Astrocyte (in vitro differentiated cells and primary cell): ENCODE measurements at regions not wholly inside any gene's neighbourhood (a gene's known extent, or its start where the extent isn't known, plus 50 kb on each side); places are given as distances from the start of the nearest gene placed in this dataset.
A peak's percentile ranks its signal among the peaks of the same experiment; 100 is the strongest.

Experiments used
- DNase-seq: peaks from one replicate; pipeline ENCODE4 v3.0.0-alpha.2; 2010; ENCODE audit warnings: low read depth
- FAIRE-seq: peaks from 2 replicates; lab custom pipeline; 2011; peaks lifted over from hg19 to GRCh38; lab: Jason Lieb, UNC
- H2AFZ ChIP-seq: 2 replicates; pipeline ENCODE4 v1.6.0; 2012; ENCODE audit warnings: low read depth, low read length, inconsistent platforms
- H3K27ac ChIP-seq: 2 replicates; pipeline ENCODE4 v1.5.1; 2011; ENCODE audit warnings: low read depth, low read length, inconsistent platforms
- H3K27me3 ChIP-seq: 2 replicates; pipeline ENCODE4 v1.6.0; 2011; ENCODE audit warnings: low read length, inconsistent platforms; ENCODE audit not compliant: insufficient read depth
- H3K36me3 ChIP-seq: 2 replicates; pipeline ENCODE4 v1.5.1; 2011; ENCODE audit warnings: low read length, inconsistent platforms; ENCODE audit not compliant: insufficient read depth
- H3K4me1 ChIP-seq: 2 replicates; pipeline ENCODE4 v1.5.1; 2011; ENCODE audit warnings: low read length, inconsistent platforms; ENCODE audit not compliant: insufficient read depth
- H3K4me2 ChIP-seq: 2 replicates; pipeline ENCODE4 v1.6.0; 2012; ENCODE audit warnings: low read length, inconsistent platforms
- H3K4me3 ChIP-seq: 2 replicates; pipeline ENCODE4 v1.5.1; 2011; ENCODE audit warnings: low read depth, mild to moderate bottlenecking, low read length, inconsistent platforms; ENCODE audit not compliant: insufficient read depth
- H3K79me2 ChIP-seq: 2 replicates; pipeline ENCODE4 v1.6.0; 2012; ENCODE audit warnings: mild to moderate bottlenecking, low read length, inconsistent platforms; ENCODE audit not compliant: insufficient read depth
- H3K9ac ChIP-seq: 2 replicates; pipeline ENCODE4 v1.6.0; 2012; ENCODE audit warnings: mild to moderate bottlenecking, low read length, inconsistent platforms
- H3K9me3 ChIP-seq: 2 replicates; pipeline ENCODE4 v1.5.1; 2012; ENCODE audit warnings: low read depth, mild to moderate bottlenecking, low read length, inconsistent platforms; ENCODE audit not compliant: insufficient read depth
- H4K20me1 ChIP-seq: 2 replicates; pipeline ENCODE4 v1.6.0; 2012; ENCODE audit warnings: low read length, inconsistent platforms; ENCODE audit not compliant: insufficient read depth
- H3K27ac Mint-ChIP-seq: one replicate; pipeline ENCODE4 v1.8.0; 2021; ENCODE audit warnings: mild to moderate bottlenecking, mixed read lengths; ENCODE audit not compliant: unreplicated experiment
- H3K27me3 Mint-ChIP-seq: one replicate; pipeline ENCODE4 v1.8.0; 2021; ENCODE audit warnings: low read depth, mixed read lengths; ENCODE audit not compliant: unreplicated experiment
- H3K36me3 Mint-ChIP-seq: one replicate; pipeline ENCODE4 v1.8.0; 2021; ENCODE audit warnings: low read depth, mixed read lengths; ENCODE audit not compliant: unreplicated experiment
- H3K4me1 Mint-ChIP-seq: one replicate; pipeline ENCODE4 v1.8.0; 2021; ENCODE audit warnings: low read depth, mixed read lengths; ENCODE audit not compliant: unreplicated experiment
- H3K4me3 Mint-ChIP-seq: one replicate; pipeline ENCODE4 v1.8.0; 2021; ENCODE audit warnings: mild to moderate bottlenecking, moderate library complexity, mixed read lengths; ENCODE audit not compliant: unreplicated experiment
- H3K9me3 Mint-ChIP-seq: one replicate; pipeline ENCODE4 v1.8.0; 2021; ENCODE audit warnings: mild to moderate bottlenecking, mixed read lengths; ENCODE audit not compliant: unreplicated experiment
- CTCF ChIP-seq: IDR thresholded peaks from 2 replicates; pipeline ENCODE4 v1.5.1; 2011; ENCODE audit warnings: low read depth, mild to moderate bottlenecking, inconsistent platforms, low read length, moderate library complexity; ENCODE audit not compliant: insufficient read depth
- EZH2 ChIP-seq: IDR thresholded peaks from 2 replicates; pipeline ENCODE4 v1.6.1; 2012; ENCODE audit warnings: mild to moderate bottlenecking, low read length, inconsistent platforms; ENCODE audit not compliant: insufficient read depth

- Histone ChIP-seq H3K36me3 (no peaks in the 10 kb centered on the region), H3K4me3 (no peak overlapping the region), H3K4me1 (no peaks in the 10 kb centered on the region), H3K79me2 (no peaks in the 10 kb centered on the region), H3K9ac (no peak overlapping the region), H3K27ac (no peak overlapping the region), H2AFZ (peak overlapping the region; percentile 18), H3K27me3 (no peaks in the 10 kb centered on the region), H3K9me3 (no peaks in the 10 kb centered on the region), H3K4me2 (no peak overlapping the region), H4K20me1 (no peaks in the 10 kb centered on the region)
- Mint-ChIP-seq H3K4me1 (peaks cover 7% of the 10 kb centered on the region), H3K27ac (no peak overlapping the region), H3K9me3 (no peaks in the 10 kb centered on the region), H3K36me3 (no peaks in the 10 kb centered on the region), H3K4me3 (no peak overlapping the region), H3K27me3 (no peaks in the 10 kb centered on the region)
- no peak for TF ChIP-seq EZH2
- TF ChIP-seq CTCF, result no peak
- no peak for FAIRE-seq
- DNase-seq, result no peak
Measured at GRCh38 chr5:167554564-167555290, 736.7 kb upstream of the WWC1 start.

- H3K79me2 ChIP-seq, result no peaks in the 10 kb centered on the region
- FAIRE-seq, result no peak
- Mint-ChIP-seq H3K36me3 (no peaks in the 10 kb centered on the region), H3K4me3 (no peak overlapping the region), H3K9me3 (no peaks in the 10 kb centered on the region), H3K27ac (no peak overlapping the region), H3K4me1 (no peaks in the 10 kb centered on the region), H3K27me3 (no peaks in the 10 kb centered on the region)
- H3K4me2 ChIP-seq, result no peak overlapping the region
- H3K27me3 ChIP-seq, result no peaks in the 10 kb centered on the region
- no peak overlapping the region for H3K9ac ChIP-seq
- no peaks in the 10 kb centered on the region for H4K20me1 ChIP-seq
- H3K36me3 ChIP-seq, result no peaks in the 10 kb centered on the region
- no peak overlapping the region for H3K27ac ChIP-seq
- H2AFZ ChIP-seq, result no peak overlapping the region
- no peak overlapping the region for H3K4me3 ChIP-seq
- no peaks in the 10 kb centered on the region for H3K9me3 ChIP-seq
- DNase-seq, result no peak
- peak; percentile 17 for TF ChIP-seq CTCF
- TF ChIP-seq EZH2, result no peak
- no peaks in the 10 kb centered on the region for H3K4me1 ChIP-seq
Measured at GRCh38 chr5:167555565-167556166, 735.8 kb upstream of the WWC1 start.

- no peaks in the 10 kb centered on the region for H3K9me3 Mint-ChIP-seq
- no peak overlapping the region for H3K4me3 Mint-ChIP-seq
- no peaks in the 10 kb centered on the region for H3K27me3 Mint-ChIP-seq
- H3K4me1 Mint-ChIP-seq, result no peaks in the 10 kb centered on the region
- Histone ChIP-seq H4K20me1 (no peaks in the 10 kb centered on the region), H3K4me3 (no peak overlapping the region), H3K4me1 (no peaks in the 10 kb centered on the region), H3K9ac (no peak overlapping the region), H3K27me3 (no peaks in the 10 kb centered on the region), H3K27ac (no peak overlapping the region), H3K36me3 (no peaks in the 10 kb centered on the region), H3K9me3 (no peaks in the 10 kb centered on the region), H3K79me2 (no peaks in the 10 kb centered on the region), H3K4me2 (no peak overlapping the region), H2AFZ (no peak overlapping the region)
- TF ChIP-seq CTCF (no peak), EZH2 (no peak)
- no peaks in the 10 kb centered on the region for H3K36me3 Mint-ChIP-seq
- no peak for DNase-seq
- H3K27ac Mint-ChIP-seq, result no peak overlapping the region
- FAIRE-seq, result no peak
Measured at GRCh38 chr5:167557359-167557758, 734.1 kb upstream of the WWC1 start.
